GM18868 (cell line): ENCODE measurements at regions not wholly inside any gene's neighbourhood (a gene's known extent, or its start where the extent isn't known, plus 50 kb on each side); places are given as distances from the start of the nearest gene placed in this dataset.
"Not testable (repeated sequence)": the region's sequence is repeated elsewhere in the genome, so short reads cannot be mapped to it uniquely, and the experiment has no call there.

Source experiments
- ATAC-seq: cut with Tn5 transposase; IDR thresholded peaks from one replicate; pipeline ENCODE4 v1.9.1; 2021; ENCODE audit warnings: mild to moderate bottlenecking, moderate library complexity; ENCODE audit not compliant: unreplicated experiment

DNA sequence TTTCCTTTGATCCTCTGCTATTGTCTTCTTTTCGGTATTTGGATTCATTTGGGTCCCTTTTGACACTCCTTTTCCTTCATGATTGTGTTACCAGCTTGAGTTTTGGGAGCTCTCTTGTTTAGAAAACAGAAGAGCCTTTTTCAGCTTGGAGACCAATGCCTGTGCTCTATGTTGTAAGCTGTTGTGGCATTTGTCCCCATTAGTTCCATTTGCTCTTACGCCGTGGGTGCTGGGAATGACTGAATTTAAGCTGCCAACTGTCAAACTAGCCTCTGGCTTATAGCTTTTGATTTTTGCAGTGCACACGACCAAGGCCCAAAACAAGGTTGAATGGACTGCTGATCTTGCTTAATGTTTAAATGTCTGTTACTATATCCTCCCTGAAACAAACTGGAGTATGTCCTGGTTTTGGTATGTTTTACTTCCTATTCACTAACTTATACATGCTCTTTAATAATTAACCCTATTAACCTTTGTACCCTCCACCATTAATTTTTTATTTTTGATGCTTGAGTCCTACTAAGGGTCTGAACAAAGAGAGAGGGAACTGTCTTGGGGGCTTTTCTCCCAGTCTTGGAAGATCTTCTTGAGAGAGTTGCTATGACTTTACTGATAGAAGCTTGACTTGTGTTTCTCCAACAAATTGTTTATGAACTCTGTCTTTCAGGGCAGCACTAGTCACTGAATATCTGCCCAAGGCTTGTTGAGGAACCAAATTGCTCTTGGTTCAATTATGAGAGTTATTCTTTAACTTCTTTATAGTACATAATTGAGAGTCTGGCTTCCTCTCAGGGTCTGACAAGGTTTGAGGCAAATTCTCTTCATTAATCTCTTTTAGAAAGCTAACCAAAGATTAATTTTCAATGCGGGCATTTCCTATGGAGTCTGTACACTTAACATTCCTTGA lies 100.3 kb upstream of the SIRPG start:
- ATAC-seq, result no peak

DNA sequence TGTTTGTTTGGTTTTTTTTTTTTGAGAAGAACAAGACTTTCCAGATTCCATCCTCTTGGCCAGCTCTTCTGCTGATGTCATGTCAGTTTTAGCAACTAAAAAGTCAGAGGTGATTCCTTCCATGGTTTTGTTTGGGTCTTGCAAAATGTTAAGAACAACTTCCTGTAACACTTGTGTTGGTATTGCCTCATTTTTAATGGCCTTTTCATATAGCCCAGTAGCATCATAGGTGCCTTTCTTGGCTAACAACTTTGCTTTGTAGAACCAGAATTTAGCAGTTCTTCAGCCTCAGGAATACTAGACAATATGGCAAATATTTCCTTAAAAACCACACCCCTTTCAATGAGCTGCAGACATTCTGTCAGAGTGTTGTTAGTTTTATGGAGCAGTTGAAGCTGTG lies 99.5 kb upstream of the SIRPG start:
- no peak for ATAC-seq

DNA sequence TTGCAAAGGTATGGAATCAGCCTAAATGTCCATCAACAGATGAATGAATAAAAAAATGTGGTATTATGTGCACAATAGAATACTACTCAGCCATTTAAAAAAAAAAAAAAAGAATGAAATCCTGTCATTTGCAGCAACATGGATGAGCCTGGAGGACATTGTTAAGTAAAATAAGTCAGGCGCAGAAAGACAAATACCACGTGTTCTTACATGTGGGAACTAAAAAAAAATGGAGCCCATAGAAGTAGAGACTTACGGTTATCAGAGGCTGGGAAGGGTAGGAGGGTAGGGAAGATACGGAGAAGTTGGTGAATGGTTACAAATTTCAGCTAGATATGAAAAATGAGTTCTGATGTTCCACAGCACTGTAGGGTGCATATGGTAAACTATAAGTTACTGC lies 97.2 kb upstream of the SIRPG start:
- no peak for ATAC-seq

DNA sequence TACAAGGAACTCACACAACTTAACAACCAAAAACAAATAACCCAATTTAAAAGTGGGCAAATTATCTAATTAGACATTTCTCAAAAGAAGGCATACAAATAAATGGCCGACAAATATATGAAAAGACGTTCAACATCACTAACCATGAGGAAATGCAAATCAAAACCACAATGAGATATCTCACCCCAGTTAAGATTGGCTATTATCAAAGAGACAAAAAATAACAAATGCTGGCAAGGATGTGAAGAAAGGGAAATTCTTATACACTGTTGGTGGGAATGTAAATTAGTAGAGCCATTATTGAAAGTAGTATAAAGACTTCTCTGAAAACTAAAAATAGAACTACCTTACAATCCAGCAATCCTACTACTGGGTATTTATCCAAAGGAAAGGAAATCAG lies 96.7 kb upstream of the SIRPG start:
- ATAC-seq, result no peak

DNA sequence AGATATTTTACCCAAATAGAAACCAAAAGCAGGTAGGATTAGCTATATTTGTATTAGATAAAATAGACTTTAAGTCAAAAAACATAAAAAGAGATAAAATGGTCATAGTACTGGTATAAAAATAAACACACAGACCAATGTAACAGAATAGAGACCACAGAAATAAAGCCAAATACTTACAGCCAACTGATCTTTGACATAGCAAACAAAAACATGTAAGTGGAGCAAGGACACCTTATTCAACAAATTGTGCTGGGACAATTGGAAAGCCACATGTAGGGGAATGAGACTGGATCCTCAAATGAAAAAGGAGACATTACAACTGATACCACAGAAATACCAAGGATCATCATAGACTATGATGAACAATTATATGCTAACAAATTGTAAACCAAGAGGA lies 94.5 kb upstream of the SIRPG start:
- no peak for ATAC-seq

DNA sequence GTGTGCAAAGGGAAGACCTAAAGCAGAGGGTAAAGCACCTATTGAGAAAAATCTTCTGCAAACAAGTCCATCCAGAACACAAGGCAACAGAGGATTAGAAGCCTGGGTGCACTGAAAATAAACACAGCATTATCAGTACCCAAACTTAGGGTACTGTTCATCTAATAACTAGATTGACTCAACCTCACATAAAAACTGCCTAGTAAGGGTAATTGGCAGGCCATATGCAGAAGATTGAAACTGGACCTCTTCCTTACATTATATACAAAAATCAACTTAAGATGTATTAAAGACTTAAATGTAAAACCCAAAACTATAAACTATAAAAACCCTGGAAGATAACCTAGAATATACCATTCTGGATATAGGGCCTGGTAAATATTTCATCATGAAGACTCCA lies 91.2 kb upstream of the SIRPG start:
- ATAC-seq, result no peak

DNA sequence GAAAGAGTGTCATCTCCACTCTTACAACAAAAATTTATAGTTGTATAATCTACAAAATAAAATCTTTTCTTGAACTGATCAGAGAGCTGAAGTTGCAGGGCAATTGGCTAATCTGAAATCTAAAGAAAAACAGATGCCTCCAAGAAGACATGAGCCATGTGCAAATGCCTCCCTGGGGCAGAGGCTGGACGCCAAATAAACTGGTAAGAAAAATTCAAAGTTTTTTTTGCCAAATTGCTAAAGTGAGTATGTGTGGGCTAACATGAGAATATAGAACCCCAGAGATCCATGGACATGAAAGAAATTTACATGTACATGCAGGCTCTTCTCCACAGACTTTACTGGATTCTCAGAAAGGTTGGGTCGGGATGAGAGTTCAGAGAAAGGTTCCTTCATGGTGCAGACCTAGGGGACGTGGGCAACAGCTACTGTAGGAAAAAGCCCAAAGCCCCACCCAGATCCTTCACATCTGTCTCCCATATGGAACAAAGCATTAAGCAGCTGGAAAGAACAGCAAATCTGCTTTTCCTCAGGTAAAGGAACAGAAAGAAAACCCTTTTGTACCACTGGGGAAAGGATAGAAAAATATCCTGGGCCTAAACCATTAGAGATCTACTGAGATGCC lies 90.5 kb upstream of the SIRPG start:
- ATAC-seq, result no peak

DNA sequence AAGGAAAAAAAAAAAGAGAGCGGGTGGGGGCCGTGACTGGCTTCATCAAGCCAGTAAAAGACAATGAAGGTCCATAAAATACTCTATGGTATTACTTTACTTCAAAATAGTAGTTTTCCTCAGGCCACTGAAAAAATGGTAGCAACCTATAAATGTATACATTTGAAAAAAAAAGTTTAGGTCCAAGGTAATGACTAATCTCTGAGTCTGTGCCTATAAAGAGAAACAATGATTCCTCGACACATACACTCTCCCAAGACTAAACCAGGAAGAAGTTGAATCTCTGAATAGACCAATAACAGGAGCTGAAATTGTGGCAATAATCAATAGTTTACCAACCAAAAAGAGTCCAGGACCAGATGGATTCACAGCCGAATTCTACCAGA lies 84.5 kb upstream of the SIRPG start:
- ATAC-seq, result not testable (repeated sequence)

DNA sequence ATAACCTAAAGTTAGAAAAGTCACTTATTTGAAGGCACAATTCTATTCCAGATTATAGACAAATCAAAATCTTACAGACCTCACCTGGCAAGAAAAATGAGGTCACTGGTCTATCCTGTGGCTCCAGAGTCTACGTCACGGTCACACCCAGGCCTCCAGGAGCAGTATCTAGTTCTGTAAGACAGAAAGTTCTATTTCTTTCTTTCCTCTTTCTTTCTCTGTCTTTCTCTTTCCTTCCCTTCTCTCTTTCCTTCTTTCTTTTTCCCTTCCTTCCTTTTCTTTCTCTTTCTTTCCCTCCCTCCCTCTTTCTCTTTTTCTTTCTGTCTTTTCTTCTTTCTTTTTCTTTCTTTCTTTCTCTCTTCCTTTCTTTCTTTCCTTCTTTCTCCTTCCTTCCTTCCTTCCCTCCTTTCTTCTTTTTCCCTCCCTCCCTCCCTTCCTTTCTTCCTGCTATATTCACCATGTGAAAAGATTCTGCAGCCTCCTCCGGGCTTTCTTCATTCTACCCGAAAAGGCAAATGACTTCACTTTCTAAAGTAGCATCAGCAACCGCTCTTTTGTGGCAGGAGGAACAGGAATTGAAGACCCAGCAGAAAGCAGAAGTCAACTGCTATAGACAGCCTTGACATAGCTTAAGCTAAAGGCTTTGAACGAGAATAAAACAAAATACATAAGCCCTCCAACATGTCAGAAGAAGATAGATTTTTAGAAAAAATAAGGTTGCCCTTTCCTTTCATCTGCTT lies 83.9 kb upstream of the SIRPG start:
- ATAC-seq, result no peak

DNA sequence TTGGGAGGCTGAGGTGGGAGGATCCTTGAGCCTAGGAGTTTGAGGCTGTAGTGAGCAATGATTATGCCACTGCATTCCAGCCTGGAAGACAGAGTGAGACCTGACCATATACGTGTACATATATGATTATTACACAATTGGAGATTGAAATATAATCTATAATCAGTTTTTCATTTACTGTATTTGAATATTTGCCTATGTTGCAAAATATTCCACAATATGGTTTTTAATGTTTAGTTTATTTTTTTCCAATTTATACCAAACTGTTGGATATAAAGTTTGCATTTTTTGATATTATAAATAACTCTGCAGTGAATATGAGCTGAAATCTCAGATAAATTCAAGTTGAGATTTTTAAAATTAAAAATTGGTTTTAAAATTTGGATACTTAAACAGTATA lies 79.6 kb upstream of the SIRPG start:
- ATAC-seq, result no peak

DNA sequence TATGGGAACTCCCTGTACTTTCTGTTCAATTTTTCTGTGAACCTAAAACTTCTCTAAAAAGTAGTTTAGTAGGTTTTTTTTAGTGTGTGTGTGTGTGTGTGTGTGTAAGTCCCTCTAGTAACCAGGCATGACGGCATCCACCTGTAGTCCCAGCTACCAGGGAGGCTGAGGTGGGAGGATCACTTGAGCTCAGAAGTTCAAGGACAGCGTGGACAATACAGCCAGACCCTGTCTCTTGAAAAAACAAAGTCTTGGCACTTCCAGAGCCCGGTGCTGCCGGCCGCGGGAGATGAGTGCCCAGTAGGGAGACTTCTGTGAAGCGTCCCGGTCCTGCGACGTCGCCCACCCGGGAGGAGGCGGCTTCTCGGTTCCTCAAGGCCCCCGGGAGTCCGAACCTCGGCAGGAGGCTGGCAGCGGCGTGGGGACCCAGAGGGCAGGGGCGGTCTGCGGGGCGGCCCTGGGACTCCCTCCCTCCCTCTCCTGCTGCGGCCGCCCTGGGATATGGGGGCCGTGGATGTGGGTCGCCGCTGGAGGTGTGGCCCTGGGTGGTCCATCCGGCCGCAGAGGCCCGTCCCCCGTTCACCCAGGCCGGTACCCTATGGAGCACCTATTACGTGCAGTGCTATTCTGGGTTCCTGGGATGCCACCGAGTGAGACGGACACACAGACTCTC lies 78.0 kb upstream of the SIRPG start:
- no peak for ATAC-seq

DNA sequence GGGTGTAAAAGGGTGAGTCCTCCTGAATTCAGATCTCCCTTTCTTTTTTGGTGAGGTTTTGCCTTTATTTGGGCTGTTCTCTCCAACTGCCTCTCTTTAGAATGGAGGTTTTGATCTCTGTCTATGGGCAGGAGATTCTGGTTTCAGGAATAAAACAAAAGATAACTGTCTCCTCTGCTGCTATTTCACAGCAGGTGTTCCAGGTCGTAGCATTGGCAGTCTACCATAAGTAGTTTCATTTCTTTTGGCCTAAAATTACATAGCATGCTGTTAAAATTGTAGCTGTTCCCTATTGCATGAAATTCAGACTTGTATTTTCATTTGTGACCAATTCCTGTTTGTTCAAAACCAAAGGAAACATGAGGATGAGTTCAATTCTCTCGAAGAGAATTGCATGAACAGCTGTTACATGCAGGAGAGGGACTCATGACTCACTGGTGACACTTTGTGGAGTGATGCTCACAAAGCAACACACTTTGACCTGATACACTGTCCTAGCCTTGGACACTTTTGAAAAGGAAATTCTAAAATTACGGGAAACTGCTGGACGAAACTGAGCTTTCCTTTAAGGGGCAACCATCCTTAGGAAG lies 76.8 kb upstream of the SIRPG start:
- peak; percentile 46 for ATAC-seq

DNA sequence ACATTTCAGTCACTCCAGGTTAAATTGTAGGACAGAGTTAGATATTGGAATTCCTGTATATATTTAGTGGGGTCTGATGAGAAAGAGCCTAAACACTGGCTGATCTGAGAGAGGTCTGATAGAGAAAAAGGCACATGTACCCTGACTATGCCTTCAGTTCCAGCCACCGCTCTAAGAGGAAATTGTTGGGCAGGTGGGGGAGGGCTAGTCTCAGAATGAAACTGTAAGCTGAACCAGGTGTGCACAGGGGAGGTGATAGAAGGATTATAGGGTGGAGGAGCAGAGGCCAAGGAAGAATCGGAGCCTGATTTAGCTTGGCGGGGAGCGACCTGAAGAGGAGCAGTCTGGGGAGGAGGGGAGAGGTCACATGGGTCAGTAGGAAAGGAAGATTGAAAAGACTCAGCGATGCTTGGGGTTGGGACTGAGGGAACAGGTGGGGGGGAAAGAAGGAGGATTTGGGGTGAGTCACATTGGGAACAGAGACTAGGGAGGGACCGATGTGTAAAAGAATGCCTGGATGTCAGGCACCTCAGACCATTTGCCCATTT lies 74.3 kb upstream of the SIRPG start:
- not testable (repeated sequence) for ATAC-seq

DNA sequence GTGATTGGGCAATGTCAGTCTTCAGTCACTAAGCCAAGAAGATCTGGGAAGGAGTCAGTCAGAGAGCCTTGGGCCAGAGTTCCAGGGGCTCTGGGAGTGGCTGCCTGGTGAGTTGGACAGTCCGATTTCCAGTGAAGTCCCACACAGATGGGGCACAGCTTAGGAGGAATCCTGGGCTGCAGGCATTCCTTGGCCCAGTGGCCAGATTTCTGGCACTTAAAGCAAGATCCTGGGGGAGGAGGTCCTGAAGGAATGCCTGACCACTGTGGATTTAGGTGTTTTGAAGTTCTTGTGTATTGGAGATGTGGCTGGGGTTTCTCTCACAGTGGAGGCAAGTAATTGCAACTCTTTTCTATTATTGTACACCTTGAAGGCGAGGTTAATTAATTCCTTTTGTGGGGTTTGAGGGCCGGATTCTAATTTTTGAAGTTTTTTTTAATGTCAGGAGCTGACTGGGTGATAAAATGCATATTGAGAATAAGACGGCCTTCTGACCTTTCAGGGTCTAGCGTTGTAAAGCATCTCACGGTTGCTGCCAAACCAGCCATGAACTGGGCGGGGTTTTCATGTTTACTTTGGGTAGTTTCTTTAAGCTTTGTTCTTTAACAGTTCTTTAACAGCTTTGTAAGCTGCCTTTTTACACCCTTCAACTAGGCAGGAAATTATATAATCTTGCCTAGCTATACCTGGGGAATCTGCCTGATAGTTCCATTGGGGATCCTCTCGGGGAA lies 73.6 kb upstream of the SIRPG start:
- not testable (repeated sequence) for ATAC-seq

DNA sequence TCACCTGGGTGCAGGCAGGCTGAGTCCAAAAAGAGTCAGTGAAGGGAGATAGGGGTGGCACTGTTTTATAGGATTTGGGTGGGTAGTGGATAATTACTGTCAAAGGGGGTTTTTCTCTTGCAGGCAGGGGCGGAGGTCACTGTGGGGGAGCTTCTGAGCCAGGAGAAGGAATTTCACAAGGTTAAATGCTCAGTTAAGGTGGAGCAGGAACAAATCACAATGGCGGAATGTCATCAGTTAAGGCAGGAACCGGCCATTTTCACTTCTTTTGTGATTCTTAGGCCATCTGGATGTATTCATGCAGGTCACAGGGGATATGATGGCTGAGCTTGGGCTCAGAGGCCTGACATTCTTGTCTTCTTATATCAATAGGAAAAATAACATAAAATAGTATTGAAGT lies 69.7 kb upstream of the SIRPG start:
- ATAC-seq, result not testable (repeated sequence)

DNA sequence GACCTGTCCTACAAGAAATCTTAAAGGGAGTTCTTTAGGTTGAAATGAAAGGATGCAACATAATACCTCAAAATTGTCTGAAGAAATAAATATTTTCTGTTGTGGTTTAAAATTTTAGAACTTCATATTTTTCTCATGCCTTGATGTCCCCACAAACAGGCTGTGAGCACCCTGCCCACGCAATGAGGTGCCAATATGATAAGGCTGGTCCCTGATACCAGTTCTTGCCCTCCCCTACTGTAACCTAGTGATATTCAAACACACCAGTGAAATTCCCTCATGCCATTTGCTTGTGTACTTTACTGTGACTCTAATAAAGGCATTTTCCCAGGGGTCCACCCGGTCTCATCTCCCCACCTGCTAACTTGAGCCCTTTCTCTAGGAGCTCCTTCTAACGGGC lies 67.3 kb upstream of the SIRPG start:
- no peak for ATAC-seq

DNA sequence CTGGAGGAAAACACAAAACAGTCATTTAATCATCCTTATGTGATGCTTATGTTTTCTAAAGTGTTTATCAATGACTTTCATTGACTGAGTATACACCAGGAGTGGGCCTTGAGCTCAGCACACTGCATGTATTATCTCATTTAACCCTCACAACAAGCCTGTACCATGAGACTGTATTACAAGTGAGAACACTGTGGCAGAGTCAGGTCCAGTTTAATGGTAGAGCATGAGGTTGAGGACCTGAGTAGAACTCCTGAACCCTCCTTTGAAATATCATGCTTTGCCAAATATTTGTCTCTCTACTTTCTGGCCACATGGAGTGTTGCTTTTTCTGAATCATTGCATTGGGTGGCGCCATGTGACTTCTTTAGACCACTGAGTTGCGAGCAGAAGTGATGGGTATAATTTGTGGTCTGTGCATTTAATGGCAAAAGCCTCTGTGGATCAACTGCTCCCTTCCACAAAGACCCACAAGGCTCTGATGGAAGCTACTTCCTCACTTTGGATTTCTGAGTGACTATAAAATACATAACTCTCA lies 65.0 kb upstream of the SIRPG start:
- no peak for ATAC-seq

DNA sequence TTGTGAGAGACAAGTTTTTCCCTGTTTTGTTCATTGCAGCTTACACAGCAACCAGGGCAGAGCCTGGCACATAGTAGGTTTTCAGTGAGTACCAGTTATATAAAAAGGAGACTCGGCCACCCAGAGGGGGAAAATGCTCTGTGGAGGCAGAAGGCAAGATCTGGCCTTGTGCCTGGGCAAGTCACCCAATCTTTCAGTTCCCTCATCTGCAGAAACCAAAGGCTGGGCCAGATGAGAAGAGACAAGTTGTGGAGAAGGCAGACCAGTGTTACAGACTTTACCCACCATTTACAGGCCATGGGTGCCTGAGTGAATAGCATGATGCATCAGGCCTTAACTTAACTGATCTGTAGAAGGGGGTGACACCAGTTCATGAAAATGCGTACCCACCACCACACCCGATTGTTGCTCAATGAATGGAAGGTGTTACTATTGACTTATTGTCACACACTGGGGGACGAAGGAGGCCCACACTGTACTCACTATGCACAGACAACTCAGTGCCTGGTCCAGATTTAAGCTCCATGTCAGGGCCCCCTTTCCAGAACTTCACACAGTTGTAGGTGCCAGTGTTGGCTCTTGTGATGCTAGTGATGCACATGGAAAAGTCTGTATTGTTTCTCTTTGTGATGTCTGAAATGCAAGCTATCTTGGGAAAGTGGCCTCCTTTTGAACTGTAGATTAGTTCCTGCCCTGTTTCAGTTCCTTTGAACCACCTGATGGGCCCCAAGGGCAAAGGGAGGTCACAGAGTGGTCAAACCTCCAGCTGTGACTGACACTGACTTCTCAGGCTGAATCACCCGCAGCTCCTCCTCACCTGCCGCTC lies 64.3 kb upstream of the SIRPG start:
- no peak for ATAC-seq
